GM23338 (cell line): ENCODE measurements at regions not wholly inside any gene's neighbourhood (a gene's known extent, or its start where the extent isn't known, plus 50 kb on each side); places are given as distances from the start of the nearest gene placed in this dataset.

Experiments
- ATAC-seq: fragments of 200-7000 bp; cut with Tn5 transposase; 3 replicates; pipeline ENCODE4 v1.9.1; 2020
- DNase-seq: peaks from one replicate; pipeline ENCODE4 v3.0.0-alpha.2; 2015; ENCODE audit warnings: low spot score
- H2AFZ ChIP-seq: fragments of 200-600 bp; sonication (generic); 2 replicates; pipeline ENCODE4 v1.8.0; 2016; ENCODE audit warnings: antibody characterized with exemption, mild to moderate bottlenecking, moderate library complexity
- H3F3A ChIP-seq: fragments of 200-600 bp; sonication (generic); replicated peaks from 2 replicates; pipeline ENCODE4 v1.8.0; 2017; ENCODE audit warnings: antibody characterized with exemption, mixed run types, low read depth
- H3K27ac ChIP-seq: fragments of 200-600 bp; sonication (generic); 2 replicates; pipeline ENCODE4 v1.6.1; 2016; ENCODE audit warnings: low read depth
- H3K27me3 ChIP-seq: fragments of 200-600 bp; sonication (generic); 2 replicates; pipeline ENCODE4 v1.8.0; 2016; ENCODE audit warnings: mild to moderate bottlenecking, mixed run types, moderate library complexity; ENCODE audit not compliant: insufficient read depth
- H3K36me3 ChIP-seq: fragments of 200-600 bp; sonication (generic); 2 replicates; pipeline ENCODE4 v1.8.0; 2016; ENCODE audit warnings: mild to moderate bottlenecking; ENCODE audit not compliant: insufficient read depth
- H3K4me1 ChIP-seq: fragments of 200-600 bp; sonication (generic); 2 replicates; pipeline ENCODE4 v1.8.0; 2016; ENCODE audit warnings: mild to moderate bottlenecking, moderate library complexity; ENCODE audit not compliant: insufficient read depth
- H3K4me2 ChIP-seq: fragments of 200-600 bp; sonication (generic); 2 replicates; pipeline ENCODE4 v1.7.1; 2017; ENCODE audit warnings: mixed run types
- H3K4me3 ChIP-seq: fragments of 200-600 bp; sonication (generic); 2 replicates; pipeline ENCODE4 v1.6.1; 2016; ENCODE audit warnings: mixed run types
- H3K79me2 ChIP-seq: fragments of 200-600 bp; sonication (generic); replicated peaks from 2 replicates; pipeline ENCODE4 v1.8.0; 2017; ENCODE audit warnings: mild to moderate bottlenecking; ENCODE audit not compliant: insufficient read depth
- H3K9me2 ChIP-seq: fragments of 200-600 bp; sonication (generic); 2 replicates; pipeline ENCODE4 v1.8.0; 2017; ENCODE audit not compliant: insufficient read depth
- H4K20me1 ChIP-seq: fragments of 200-600 bp; sonication (generic); replicated peaks from 2 replicates; pipeline ENCODE4 v1.8.0; 2017; ENCODE audit warnings: mild to moderate bottlenecking; ENCODE audit not compliant: insufficient read depth
- H3K27ac Mint-ChIP-seq: 2 replicates; pipeline ENCODE4 v1.8.0; 2020; ENCODE audit warnings: inconsistent platforms, mild to moderate bottlenecking, moderate library complexity, mixed read lengths
- H3K27me3 Mint-ChIP-seq: 3 replicates; pipeline ENCODE4 v1.8.0; 2022; ENCODE audit warnings: low read depth, mild to moderate bottlenecking, moderate library complexity, mixed read lengths, inconsistent platforms; ENCODE audit not compliant: insufficient read depth, poor library complexity
- H3K36me3 Mint-ChIP-seq: 3 replicates; pipeline ENCODE4 v1.8.0; 2021; ENCODE audit warnings: low read depth, mild to moderate bottlenecking, inconsistent platforms, moderate library complexity, mixed read lengths
- H3K4me1 Mint-ChIP-seq: 3 replicates; pipeline ENCODE4 v1.8.0; 2020; ENCODE audit warnings: mild to moderate bottlenecking, inconsistent platforms, mixed read lengths
- H3K4me3 Mint-ChIP-seq: 3 replicates; pipeline ENCODE4 v1.8.0; 2021; ENCODE audit warnings: moderate library complexity, mild to moderate bottlenecking, inconsistent platforms, mixed read lengths
- H3K9me3 Mint-ChIP-seq: 3 replicates; pipeline ENCODE4 v1.8.0; 2020; ENCODE audit warnings: moderate library complexity, mild to moderate bottlenecking, inconsistent platforms, mixed read lengths
- CREB1 ChIP-seq: fragments of 250-450 bp; sonication (Bioruptor Pico); IDR thresholded peaks from 2 replicates; pipeline ENCODE4 v1.5.0; 2020; ENCODE audit warnings: low read depth, mild to moderate bottlenecking, moderate library complexity
- CTCF ChIP-seq, 2 experiments: fragments of 200-600 bp in 1 of 2; sonication (generic) in 1 of 2; conservative IDR thresholded peaks; 2 replicates each; pipeline versions ENCODE4 v1.5.1 to v1.6.1; 2016 to 2017; ENCODE audit warnings: antibody characterized with exemption in 2 of 2, low read depth in 2 of 2, mild to moderate bottlenecking in 2 of 2, moderate library complexity in 1 of 2
- EZH2 ChIP-seq: fragments of 200-600 bp; sonication (generic); IDR thresholded peaks from one replicate; pipeline ENCODE4 v1.8.0; 2017; ENCODE audit warnings: antibody characterized with exemption, mild to moderate bottlenecking, low read depth; ENCODE audit not compliant: unreplicated experiment
- EZH2phosphoT487 ChIP-seq: fragments of 200-600 bp; sonication (generic); IDR thresholded peaks from one replicate; pipeline ENCODE4 v1.8.1; 2018; ENCODE audit warnings: antibody characterized with exemption; ENCODE audit not compliant: unreplicated experiment
- JUNB ChIP-seq: IDR thresholded peaks from one replicate; pipeline ENCODE4 v1.6.1; 2016; ENCODE audit warnings: antibody characterized with exemption; ENCODE audit not compliant: unreplicated experiment
- NANOG ChIP-seq: IDR thresholded peaks from 2 replicates; pipeline ENCODE4 v1.6.1; 2016; ENCODE audit warnings: antibody characterized with exemption, borderline replicate concordance
- POLR2AphosphoS5 ChIP-seq: IDR thresholded peaks from 2 replicates; pipeline ENCODE4 v1.6.1; 2016; ENCODE audit warnings: antibody characterized with exemption, low read depth
- STAT1 ChIP-seq: IDR thresholded peaks from one replicate; pipeline ENCODE4 v1.6.1; 2016; ENCODE audit warnings: antibody characterized with exemption; ENCODE audit not compliant: unreplicated experiment
- ZNF114 ChIP-seq: fragments of 250-450 bp; sonication (Bioruptor Pico); IDR thresholded peaks from 2 replicates; pipeline ENCODE4 v1.5.0; 2020; ENCODE audit warnings: mild to moderate bottlenecking, moderate library complexity
- ZNF331 ChIP-seq: fragments of 250-450 bp; sonication (Bioruptor Pico); IDR thresholded peaks from 2 replicates; pipeline ENCODE4 v1.5.0; 2020; ENCODE audit warnings: low read depth, mild to moderate bottlenecking, moderate library complexity
- ZNF462 ChIP-seq: fragments of 250-450 bp; sonication (Bioruptor Pico); IDR thresholded peaks from 2 replicates; pipeline ENCODE4 v1.5.0; 2020; ENCODE audit warnings: mild to moderate bottlenecking, moderate library complexity
- TF ChIP-seq, protein P1 (sequence below): IDR thresholded peaks from 2 replicates; pipeline ENCODE4 v1.6.1; 2016; ENCODE audit warnings: antibody characterized with exemption
- TF ChIP-seq, protein P2 (sequence below): IDR thresholded peaks from one replicate; pipeline ENCODE4 v1.6.1; 2018; ENCODE audit warnings: antibody characterized with exemption; ENCODE audit not compliant: unreplicated experiment

GRCh38 chr2:215777465-215778044 lies 235.8 kb downstream of the MREG start:
- Histone ChIP-seq H4K20me1 (no peaks in the 10 kb centered on the region), H3K36me3 (no peaks in the 10 kb centered on the region), H3K79me2 (no peaks in the 10 kb centered on the region), H2AFZ (no peak overlapping the region), H3K27ac (no peak overlapping the region), H3K4me1 (no peaks in the 10 kb centered on the region), H3K27me3 (no peaks in the 10 kb centered on the region), H3K4me2 (no peak overlapping the region), H3K4me3 (no peak overlapping the region), H3K9me2 (0 out of 2 replicates have a peak, but pooled peaks cover 6% of the 10 kb centered on the region), H3F3A (no peaks in the 10 kb centered on the region)
- no peak for DNase-seq
- Mint-ChIP-seq H3K4me1 (peaks cover 7% of the 10 kb centered on the region; the same call in 2 of the 3 replicates), H3K4me3 (no peak overlapping the region), H3K36me3 (no peaks in the 10 kb centered on the region), H3K27ac (no peak overlapping the region), H3K27me3 (no peaks in the 10 kb centered on the region), H3K9me3 (no peaks in the 10 kb centered on the region)
- no peak for ATAC-seq
- TF ChIP-seq CTCF (conservative IDR thresholded peaks at IDR 0.05; ENCODE audit: low read depth in 2 of 2) (no peak), EZH2 (no peak), ZNF462 (CRISPR knock-in tag) (no peak), POLR2AphosphoS5 (no peak), EZH2phosphoT487 (no peak), JUNB (no peak), STAT1 (no peak), NANOG (no peak), ZNF331 (CRISPR knock-in tag) (no peak), CREB1 (CRISPR knock-in tag) (no peak), ZNF114 (CRISPR knock-in tag) (no peak)
- TF ChIP-seq, protein P1, sequence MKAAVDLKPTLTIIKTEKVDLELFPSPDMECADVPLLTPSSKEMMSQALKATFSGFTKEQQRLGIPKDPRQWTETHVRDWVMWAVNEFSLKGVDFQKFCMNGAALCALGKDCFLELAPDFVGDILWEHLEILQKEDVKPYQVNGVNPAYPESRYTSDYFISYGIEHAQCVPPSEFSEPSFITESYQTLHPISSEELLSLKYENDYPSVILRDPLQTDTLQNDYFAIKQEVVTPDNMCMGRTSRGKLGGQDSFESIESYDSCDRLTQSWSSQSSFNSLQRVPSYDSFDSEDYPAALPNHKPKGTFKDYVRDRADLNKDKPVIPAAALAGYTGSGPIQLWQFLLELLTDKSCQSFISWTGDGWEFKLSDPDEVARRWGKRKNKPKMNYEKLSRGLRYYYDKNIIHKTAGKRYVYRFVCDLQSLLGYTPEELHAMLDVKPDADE, result no peak
- TF ChIP-seq, protein P2, sequence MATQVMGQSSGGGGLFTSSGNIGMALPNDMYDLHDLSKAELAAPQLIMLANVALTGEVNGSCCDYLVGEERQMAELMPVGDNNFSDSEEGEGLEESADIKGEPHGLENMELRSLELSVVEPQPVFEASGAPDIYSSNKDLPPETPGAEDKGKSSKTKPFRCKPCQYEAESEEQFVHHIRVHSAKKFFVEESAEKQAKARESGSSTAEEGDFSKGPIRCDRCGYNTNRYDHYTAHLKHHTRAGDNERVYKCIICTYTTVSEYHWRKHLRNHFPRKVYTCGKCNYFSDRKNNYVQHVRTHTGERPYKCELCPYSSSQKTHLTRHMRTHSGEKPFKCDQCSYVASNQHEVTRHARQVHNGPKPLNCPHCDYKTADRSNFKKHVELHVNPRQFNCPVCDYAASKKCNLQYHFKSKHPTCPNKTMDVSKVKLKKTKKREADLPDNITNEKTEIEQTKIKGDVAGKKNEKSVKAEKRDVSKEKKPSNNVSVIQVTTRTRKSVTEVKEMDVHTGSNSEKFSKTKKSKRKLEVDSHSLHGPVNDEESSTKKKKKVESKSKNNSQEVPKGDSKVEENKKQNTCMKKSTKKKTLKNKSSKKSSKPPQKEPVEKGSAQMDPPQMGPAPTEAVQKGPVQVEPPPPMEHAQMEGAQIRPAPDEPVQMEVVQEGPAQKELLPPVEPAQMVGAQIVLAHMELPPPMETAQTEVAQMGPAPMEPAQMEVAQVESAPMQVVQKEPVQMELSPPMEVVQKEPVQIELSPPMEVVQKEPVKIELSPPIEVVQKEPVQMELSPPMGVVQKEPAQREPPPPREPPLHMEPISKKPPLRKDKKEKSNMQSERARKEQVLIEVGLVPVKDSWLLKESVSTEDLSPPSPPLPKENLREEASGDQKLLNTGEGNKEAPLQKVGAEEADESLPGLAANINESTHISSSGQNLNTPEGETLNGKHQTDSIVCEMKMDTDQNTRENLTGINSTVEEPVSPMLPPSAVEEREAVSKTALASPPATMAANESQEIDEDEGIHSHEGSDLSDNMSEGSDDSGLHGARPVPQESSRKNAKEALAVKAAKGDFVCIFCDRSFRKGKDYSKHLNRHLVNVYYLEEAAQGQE, result no peak
